ENCODE measurements at regions not wholly inside any gene's neighbourhood (a gene's known extent, or its start where the extent isn't known, plus 50 kb on each side); places are given as distances from the start of the nearest gene placed in this dataset.

- Mint-ChIP-seq H3K27ac (ENCODE audit: unreplicated experiment) (no peak overlapping the region), H3K4me3 (ENCODE audit: low read depth, unreplicated experiment) (no peak overlapping the region), H3K9me3 (ENCODE audit: low read depth, unreplicated experiment) (peaks cover 4% of the 10 kb centered on the region), H3K36me3 (ENCODE audit: insufficient read depth, unreplicated experiment) (no peaks in the 10 kb centered on the region), H3K4me1 (ENCODE audit: low read depth, unreplicated experiment) (no peaks in the 10 kb centered on the region), H3K27me3 (ENCODE audit: unreplicated experiment) (no peaks in the 10 kb centered on the region)
- CTCF ChIA-PET: no interaction called here
- intact Hi-C loops (cut with micrococcal nuclease; ENCODE audit: unreplicated experiment): no loop called here
- peak; percentile 14 for DNase-seq
- TF ChIP-seq, protein P1, sequence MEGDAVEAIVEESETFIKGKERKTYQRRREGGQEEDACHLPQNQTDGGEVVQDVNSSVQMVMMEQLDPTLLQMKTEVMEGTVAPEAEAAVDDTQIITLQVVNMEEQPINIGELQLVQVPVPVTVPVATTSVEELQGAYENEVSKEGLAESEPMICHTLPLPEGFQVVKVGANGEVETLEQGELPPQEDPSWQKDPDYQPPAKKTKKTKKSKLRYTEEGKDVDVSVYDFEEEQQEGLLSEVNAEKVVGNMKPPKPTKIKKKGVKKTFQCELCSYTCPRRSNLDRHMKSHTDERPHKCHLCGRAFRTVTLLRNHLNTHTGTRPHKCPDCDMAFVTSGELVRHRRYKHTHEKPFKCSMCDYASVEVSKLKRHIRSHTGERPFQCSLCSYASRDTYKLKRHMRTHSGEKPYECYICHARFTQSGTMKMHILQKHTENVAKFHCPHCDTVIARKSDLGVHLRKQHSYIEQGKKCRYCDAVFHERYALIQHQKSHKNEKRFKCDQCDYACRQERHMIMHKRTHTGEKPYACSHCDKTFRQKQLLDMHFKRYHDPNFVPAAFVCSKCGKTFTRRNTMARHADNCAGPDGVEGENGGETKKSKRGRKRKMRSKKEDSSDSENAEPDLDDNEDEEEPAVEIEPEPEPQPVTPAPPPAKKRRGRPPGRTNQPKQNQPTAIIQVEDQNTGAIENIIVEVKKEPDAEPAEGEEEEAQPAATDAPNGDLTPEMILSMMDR (IDR thresholded peaks at IDR 0.05; ENCODE audit: unreplicated experiment): peak; percentile 44
- no TSS peak for BruUV-seq (replicated peaks)
Observed at GRCh38 chr3:6799264-6799915, 61.5 kb upstream of the GRM7 start.

DNA sequence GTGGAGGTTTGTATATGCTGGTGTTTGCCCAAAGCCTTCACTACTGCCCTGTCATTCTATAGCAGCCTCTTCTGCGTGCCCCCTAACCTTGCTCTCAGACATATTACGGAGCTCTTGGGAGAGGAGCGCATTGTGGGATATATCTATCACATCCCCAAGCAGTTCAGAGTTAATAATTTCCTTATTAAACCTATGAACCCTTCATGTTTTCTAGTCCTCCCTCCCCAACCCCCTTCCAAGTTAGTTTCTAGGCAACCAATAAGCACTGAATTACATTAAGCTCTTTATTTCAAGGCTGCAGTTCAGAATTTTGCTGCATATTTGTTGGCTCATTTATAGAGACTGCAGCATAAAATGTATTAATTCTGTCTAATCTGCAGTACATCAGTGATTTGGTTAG, 57.3 kb upstream of the GRM7 start:
- no peak for DNase-seq
- intact Hi-C loops (cut with micrococcal nuclease; ENCODE audit: unreplicated experiment): no loop called here
- Mint-ChIP-seq H3K27ac (ENCODE audit: unreplicated experiment) (no peak overlapping the region), H3K4me3 (ENCODE audit: low read depth, unreplicated experiment) (no peak overlapping the region), H3K4me1 (ENCODE audit: low read depth, unreplicated experiment) (no peaks in the 10 kb centered on the region), H3K36me3 (ENCODE audit: insufficient read depth, unreplicated experiment) (no peaks in the 10 kb centered on the region), H3K27me3 (ENCODE audit: unreplicated experiment) (no peaks in the 10 kb centered on the region), H3K9me3 (ENCODE audit: low read depth, unreplicated experiment) (peaks cover 7% of the 10 kb centered on the region)
- TF ChIP-seq, protein P1 (IDR thresholded peaks at IDR 0.05; ENCODE audit: unreplicated experiment): no peak
- BruUV-seq (replicated peaks): no TSS peak
- CTCF ChIA-PET: interaction anchor here (0.6 kb wide), 1 partner anchor 1556 kb away, joined by 3 read pairs; no protein-coding TSS in a partner anchor

DNA sequence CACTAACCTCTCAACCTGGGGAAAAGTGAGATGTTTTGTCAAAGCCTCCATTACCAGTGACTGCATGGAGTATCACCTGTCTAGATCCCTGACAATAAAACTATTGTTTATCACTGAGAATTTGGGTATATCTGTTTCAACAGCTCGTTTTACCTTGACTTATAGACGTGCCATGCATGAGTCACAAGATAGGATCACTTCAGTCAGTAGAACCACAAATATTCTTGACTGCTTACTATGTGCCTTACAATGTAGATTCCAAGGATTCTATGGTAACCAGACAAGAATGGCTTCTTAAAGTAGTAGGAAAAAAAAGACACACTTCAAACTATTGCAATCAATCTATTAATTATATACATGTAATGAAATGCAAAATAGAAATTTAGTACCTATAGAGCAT, 55.7 kb upstream of the GRM7 start:
- TF ChIP-seq, protein P1 (IDR thresholded peaks at IDR 0.05; ENCODE audit: unreplicated experiment): no peak
- Mint-ChIP-seq H3K27ac (ENCODE audit: unreplicated experiment) (no peak overlapping the region), H3K4me3 (ENCODE audit: low read depth, unreplicated experiment) (no peak overlapping the region), H3K27me3 (ENCODE audit: unreplicated experiment) (no peaks in the 10 kb centered on the region), H3K36me3 (ENCODE audit: insufficient read depth, unreplicated experiment) (no peaks in the 10 kb centered on the region), H3K4me1 (ENCODE audit: low read depth, unreplicated experiment) (no peaks in the 10 kb centered on the region), H3K9me3 (ENCODE audit: low read depth, unreplicated experiment) (peaks cover 7% of the 10 kb centered on the region)
- CTCF ChIA-PET: no interaction called here
- no peak for DNase-seq
- no TSS peak for BruUV-seq (replicated peaks)
- intact Hi-C loops (cut with micrococcal nuclease; ENCODE audit: unreplicated experiment): no loop called here

DNA sequence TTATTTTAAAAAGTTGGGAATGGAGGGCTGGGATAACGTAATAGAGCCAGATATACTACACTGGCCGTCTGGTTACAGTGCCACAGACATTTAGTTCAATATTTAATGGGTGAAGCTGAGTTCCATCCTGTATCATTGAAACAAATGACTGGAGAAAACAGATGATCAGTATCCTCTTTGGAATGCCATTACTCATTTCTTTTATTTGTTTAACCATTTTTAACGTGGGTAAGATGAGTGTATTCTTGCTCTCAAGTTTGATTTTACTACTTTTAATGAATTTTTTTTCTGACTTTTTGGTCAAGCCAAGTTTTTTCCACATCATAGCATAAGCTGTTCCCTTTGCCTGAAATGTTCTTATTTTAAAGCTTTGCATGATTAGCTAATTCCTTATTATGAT, 53.9 kb upstream of the GRM7 start:
- DNase-seq: no peak
- Mint-ChIP-seq H3K27ac (ENCODE audit: unreplicated experiment) (no peak overlapping the region), H3K36me3 (ENCODE audit: insufficient read depth, unreplicated experiment) (no peaks in the 10 kb centered on the region), H3K4me3 (ENCODE audit: low read depth, unreplicated experiment) (no peak overlapping the region), H3K9me3 (ENCODE audit: low read depth, unreplicated experiment) (peaks cover 9% of the 10 kb centered on the region), H3K27me3 (ENCODE audit: unreplicated experiment) (no peaks in the 10 kb centered on the region), H3K4me1 (ENCODE audit: low read depth, unreplicated experiment) (no peaks in the 10 kb centered on the region)
- CTCF ChIA-PET: no interaction called here
- BruUV-seq (replicated peaks): no TSS peak
- TF ChIP-seq, protein P1 (IDR thresholded peaks at IDR 0.05; ENCODE audit: unreplicated experiment): no peak
- intact Hi-C loops (cut with micrococcal nuclease; ENCODE audit: unreplicated experiment): no loop called here

Measured in Calu3 (cell line).